Upper lobe of right lung (tissue), 1 donor: ENCODE measurements at regions not wholly inside any gene's neighbourhood (a gene's known extent, or its start where the extent isn't known, plus 50 kb on each side); places are given as distances from the start of the nearest gene placed in this dataset.

Source experiments
- ATAC-seq: fragments of 200-7000 bp; cut with Tn5 transposase; one replicate; pipeline ENCODE4 v1.9.1; 2020; ENCODE audit warnings: mild to moderate bottlenecking, moderate library complexity
- DNase-seq: peaks from one replicate; pipeline ENCODE4 v3.0.0-alpha.2; 2020
- H3K27ac ChIP-seq: fragments of 200-600 bp; one replicate; pipeline ENCODE4 v1.8.0; 2022
- H3K27me3 ChIP-seq: fragments of 200-600 bp; one replicate; pipeline ENCODE4 v1.8.0; 2022; ENCODE audit warnings: mild to moderate bottlenecking
- H3K36me3 ChIP-seq: fragments of 200-600 bp; one replicate; pipeline ENCODE4 v1.8.0; 2022
- H3K4me1 ChIP-seq: fragments of 200-600 bp; one replicate; pipeline ENCODE4 v1.8.0; 2022
- H3K4me3 ChIP-seq: fragments of 200-600 bp; one replicate; pipeline ENCODE4 v1.8.0; 2022; ENCODE audit warnings: mild to moderate bottlenecking
- H3K9me3 ChIP-seq: fragments of 200-600 bp; one replicate; pipeline ENCODE4 v1.8.0; 2022
- intact Hi-C: fragments of 100-400 bp; cut with DNase I; formaldehyde crosslinking; loops from one replicate; pipeline ENCODE4 v1.11.0; 2022
- TF ChIP-seq, protein P1 (sequence below): fragments of 200-600 bp; IDR thresholded peaks from one replicate; pipeline ENCODE4 v1.8.0; 2022; ENCODE audit warnings: antibody characterized with exemption
- donor health status: DM: no; HTN: yes; CAD: no; lungs with severe emphysema.

DNA sequence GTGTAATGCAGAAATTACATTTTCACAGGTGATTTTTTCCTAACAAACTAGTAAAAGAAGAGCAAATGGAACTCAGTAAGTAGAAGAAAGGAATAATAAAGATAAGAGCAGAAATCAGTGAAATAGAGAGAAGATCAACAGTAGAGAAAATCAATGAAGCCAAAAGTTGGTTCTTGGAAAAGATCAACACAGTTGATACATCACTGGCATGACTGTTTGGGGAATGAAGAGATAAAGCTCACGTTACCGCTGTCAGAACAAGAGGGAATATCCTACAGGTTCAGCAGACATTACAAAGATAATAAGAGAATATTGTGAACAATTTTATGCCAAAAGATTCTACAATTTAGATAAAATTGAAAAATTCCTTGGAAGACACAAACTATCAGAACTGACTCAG lies 146.4 kb downstream of the ACTR3B start:
- intact Hi-C loops, result no loop called here
- ATAC-seq, result no peak
- no peak overlapping the region for H3K27ac ChIP-seq
- no peaks in the 10 kb centered on the region for H3K27me3 ChIP-seq
- no peak overlapping the region for H3K4me3 ChIP-seq
- TF ChIP-seq, protein P1, sequence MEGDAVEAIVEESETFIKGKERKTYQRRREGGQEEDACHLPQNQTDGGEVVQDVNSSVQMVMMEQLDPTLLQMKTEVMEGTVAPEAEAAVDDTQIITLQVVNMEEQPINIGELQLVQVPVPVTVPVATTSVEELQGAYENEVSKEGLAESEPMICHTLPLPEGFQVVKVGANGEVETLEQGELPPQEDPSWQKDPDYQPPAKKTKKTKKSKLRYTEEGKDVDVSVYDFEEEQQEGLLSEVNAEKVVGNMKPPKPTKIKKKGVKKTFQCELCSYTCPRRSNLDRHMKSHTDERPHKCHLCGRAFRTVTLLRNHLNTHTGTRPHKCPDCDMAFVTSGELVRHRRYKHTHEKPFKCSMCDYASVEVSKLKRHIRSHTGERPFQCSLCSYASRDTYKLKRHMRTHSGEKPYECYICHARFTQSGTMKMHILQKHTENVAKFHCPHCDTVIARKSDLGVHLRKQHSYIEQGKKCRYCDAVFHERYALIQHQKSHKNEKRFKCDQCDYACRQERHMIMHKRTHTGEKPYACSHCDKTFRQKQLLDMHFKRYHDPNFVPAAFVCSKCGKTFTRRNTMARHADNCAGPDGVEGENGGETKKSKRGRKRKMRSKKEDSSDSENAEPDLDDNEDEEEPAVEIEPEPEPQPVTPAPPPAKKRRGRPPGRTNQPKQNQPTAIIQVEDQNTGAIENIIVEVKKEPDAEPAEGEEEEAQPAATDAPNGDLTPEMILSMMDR, result no peak
- no peaks in the 10 kb centered on the region for H3K36me3 ChIP-seq
- no peak for DNase-seq
- H3K4me1 ChIP-seq, result no peaks in the 10 kb centered on the region
- H3K9me3 ChIP-seq, result no peaks in the 10 kb centered on the region

DNA sequence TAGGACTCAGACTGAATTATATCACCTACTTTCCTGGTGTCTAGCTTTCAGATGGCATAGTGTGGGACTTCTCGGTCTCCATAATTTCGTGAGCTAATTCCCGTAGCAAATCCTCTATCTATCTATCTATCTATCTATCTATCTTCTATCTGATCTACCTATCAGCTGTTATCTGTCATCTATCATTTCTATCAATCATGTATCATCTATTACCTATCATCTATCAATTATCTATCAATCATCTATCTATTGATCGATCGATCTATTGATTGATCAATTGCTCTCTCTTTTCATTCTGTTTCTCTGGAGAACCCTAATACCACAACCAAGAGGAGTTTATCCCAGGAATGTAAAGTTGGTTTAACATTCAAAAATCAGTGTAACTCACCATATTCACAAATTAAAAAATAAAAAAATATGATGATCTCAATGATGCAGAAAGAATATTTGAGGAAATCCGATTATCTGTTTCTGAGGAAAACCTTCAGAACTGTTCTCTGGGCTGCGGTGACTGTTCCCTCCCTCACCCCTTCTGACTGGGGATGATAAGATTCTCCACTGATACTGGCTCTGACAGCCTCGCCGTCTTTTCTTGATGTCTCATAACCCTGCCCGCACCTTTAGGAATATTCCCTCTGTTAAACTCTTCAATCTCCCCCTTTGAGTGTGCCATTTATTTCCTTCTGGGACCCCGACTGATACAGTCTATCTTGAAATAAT lies 147.7 kb downstream of the ACTR3B start:
- no peaks in the 10 kb centered on the region for H3K9me3 ChIP-seq
- H3K4me1 ChIP-seq, result no peaks in the 10 kb centered on the region
- H3K27me3 ChIP-seq, result no peaks in the 10 kb centered on the region
- TF ChIP-seq, protein P1, result no peak
- DNase-seq (no peak), ATAC-seq (no peak)
- H3K4me3 ChIP-seq, result no peak overlapping the region
- H3K36me3 ChIP-seq, result no peaks in the 10 kb centered on the region
- no peak overlapping the region for H3K27ac ChIP-seq
- intact Hi-C loops, result no loop called here

DNA sequence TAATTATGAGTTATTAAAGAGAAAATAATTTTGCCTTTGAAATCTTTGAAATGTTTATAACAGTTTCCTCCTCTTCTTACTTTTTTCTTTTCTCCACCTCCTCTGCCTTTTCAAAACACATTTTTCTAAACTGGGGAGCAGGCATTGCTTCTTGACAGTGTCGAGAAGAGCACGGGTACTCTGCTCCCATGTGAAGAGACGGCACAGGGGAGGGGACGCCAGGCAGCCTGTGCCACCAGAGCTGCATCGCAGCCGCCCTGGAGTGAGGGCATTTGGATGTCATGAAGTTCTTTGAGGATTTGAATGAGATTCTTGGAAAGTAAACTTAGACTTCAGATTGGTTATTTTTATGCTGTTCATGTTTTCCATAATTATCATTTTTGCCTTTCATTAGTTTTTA lies 149.7 kb downstream of the ACTR3B start:
- Histone ChIP-seq H3K27ac (no peak overlapping the region), H3K27me3 (no peaks in the 10 kb centered on the region), H3K4me3 (no peak overlapping the region), H3K9me3 (no peaks in the 10 kb centered on the region), H3K36me3 (no peaks in the 10 kb centered on the region), H3K4me1 (no peaks in the 10 kb centered on the region)
- intact Hi-C loops, result no loop called here
- TF ChIP-seq, protein P1, result no peak
- ATAC-seq (no peak), DNase-seq (no peak)

DNA sequence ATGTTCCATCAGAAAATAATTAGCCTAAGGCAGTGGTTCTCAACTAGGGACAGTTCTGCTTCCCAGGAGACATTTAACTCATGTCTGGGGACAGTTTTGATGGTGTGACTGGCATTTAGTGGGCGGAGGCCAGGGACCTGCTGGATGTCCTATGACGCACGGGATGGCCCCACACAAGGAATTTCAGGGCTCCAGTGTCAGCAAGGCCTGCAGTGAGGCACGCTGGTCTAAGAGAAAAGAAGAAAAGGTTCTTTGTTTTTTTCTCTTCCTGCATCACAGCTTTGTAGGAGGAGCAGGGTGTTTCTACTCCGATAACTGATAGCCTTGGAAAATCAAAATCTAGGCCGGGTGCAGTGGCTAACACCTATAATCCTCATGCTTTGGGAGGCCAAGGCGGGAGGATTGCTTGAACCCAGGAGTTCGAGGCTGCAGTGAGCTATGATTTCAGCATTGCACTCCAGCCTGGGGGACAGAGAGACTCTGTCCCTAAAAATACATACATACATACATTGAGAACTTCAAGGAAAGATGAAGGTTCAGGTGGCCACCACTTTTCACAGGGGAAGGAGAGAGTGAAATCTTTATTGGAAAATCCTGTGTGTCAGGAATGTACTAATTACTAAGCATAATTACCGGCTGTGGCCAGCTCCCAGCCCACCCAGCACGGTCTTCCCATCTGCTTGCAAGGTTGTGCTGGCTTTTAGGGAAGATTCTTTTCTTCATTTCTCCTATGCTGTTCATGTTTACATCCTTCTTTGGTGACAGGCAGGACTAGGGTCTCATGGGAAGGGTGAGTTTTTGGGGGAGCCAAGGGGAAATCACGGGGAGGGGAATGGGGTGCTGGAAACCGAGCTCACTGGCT lies 150.4 kb downstream of the ACTR3B start:
- DNase-seq (no peak), ATAC-seq (no peak)
- TF ChIP-seq, protein P1, result no peak
- no peaks in the 10 kb centered on the region for H3K4me1 ChIP-seq
- no peaks in the 10 kb centered on the region for H3K9me3 ChIP-seq
- intact Hi-C loops, result no loop called here
- H3K27ac ChIP-seq, result no peak overlapping the region
- H3K4me3 ChIP-seq, result no peak overlapping the region
- no peaks in the 10 kb centered on the region for H3K27me3 ChIP-seq
- H3K36me3 ChIP-seq, result no peaks in the 10 kb centered on the region

DNA sequence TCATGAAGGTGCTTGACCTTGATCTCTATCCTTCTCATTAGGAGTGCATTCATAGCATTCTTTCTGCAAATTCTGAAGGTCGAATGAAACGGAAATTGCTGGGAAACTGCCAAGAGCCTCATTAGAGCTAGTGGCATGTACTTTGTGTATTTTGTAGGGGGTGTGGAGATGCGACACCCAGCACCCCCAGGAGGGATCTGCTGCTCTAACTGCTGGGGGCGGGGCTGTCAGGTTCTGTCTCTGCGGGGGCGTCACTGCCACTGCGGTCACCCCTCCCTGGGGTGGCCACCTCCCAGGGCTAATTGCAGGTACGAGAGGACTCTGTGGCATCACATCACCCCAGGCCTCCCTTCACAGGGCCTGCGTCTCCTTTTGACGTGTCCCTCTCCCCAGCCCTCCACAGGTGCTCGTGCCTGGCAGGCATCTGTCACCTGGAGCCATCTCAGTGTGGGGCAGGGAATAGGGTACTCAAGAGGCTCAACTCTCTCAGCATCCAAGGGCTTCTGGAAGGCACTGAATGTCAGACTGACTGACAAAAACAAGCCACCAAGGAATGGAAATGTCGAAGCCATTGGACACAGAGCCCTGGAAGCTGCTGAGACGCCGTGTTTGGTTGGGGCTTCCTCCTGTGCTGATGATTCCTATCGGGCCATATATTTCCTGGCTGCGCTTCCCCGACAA lies 151.1 kb downstream of the ACTR3B start:
- H3K27ac ChIP-seq, result no peak overlapping the region
- no peak overlapping the region for H3K4me3 ChIP-seq
- ATAC-seq (peak; percentile 23), DNase-seq (no peak)
- H3K27me3 ChIP-seq, result no peaks in the 10 kb centered on the region
- H3K36me3 ChIP-seq, result no peaks in the 10 kb centered on the region
- no peaks in the 10 kb centered on the region for H3K4me1 ChIP-seq
- intact Hi-C loops, result no loop called here
- TF ChIP-seq, protein P1, result no peak
- no peaks in the 10 kb centered on the region for H3K9me3 ChIP-seq
